Dedifferentiated amniotic fluid mesenchymal stem cell (primary cell): ENCODE measurements at regions not wholly inside any gene's neighbourhood (a gene's known extent, or its start where the extent isn't known, plus 50 kb on each side); places are given as distances from the start of the nearest gene placed in this dataset.
A peak's percentile ranks its signal among the peaks of the same experiment; 100 is the strongest.

Experiments
- DNase-seq: peaks from one replicate; pipeline ENCODE4 v3.0.0-alpha.2; 2016; ENCODE audit errors: extremely low spot score

GRCh38 chr3:124491875-124492274 is 238.4 kb upstream of the UMPS start:
- no peak for DNase-seq

DNA sequence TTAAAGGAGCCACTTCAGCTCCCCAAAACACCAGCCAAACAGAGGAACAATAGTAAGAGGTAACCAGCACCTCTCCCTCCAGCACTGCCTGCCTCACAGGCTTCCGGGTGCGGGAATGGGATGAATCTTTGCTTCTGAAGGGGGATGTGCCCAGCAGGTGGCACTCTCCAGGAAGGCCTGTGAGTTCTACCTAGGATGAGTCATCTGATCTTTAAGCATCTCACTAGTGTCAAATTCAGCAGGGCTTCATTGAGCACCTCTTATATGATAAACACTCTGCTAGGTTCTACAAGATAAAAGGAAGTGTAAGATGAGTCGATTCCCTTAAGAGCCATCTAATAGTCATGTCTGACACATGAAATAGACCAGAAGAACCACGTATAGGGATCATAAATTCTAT is 237.4 kb upstream of the UMPS start:
- no peak for DNase-seq

DNA sequence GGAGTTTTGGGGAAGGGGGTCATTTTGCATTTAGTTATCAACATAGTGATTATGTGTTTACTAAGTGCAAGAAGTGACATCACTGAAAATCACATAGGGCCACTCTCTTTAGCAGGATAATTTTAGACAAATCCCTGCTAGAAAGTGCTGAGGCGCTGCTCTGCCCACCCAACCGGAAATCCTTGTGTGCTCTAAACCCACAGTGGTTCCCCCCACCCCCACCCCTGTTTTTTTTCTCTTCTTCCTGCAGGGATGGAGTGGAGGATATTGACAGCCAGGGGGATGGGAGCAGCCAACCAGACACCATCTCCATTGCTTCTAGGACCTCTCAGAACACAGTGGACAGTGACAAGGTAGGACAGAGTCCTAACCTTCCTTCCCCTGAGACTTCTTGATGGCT is 234.2 kb upstream of the UMPS start:
- DNase-seq: no peak

- DNase-seq: no peak
Measured at GRCh38 chr3:124497487-124497886, 232.8 kb upstream of the UMPS start.

GRCh38 chr3:124498891-124499290 is 231.4 kb upstream of the UMPS start:
- DNase-seq: no peak

DNA sequence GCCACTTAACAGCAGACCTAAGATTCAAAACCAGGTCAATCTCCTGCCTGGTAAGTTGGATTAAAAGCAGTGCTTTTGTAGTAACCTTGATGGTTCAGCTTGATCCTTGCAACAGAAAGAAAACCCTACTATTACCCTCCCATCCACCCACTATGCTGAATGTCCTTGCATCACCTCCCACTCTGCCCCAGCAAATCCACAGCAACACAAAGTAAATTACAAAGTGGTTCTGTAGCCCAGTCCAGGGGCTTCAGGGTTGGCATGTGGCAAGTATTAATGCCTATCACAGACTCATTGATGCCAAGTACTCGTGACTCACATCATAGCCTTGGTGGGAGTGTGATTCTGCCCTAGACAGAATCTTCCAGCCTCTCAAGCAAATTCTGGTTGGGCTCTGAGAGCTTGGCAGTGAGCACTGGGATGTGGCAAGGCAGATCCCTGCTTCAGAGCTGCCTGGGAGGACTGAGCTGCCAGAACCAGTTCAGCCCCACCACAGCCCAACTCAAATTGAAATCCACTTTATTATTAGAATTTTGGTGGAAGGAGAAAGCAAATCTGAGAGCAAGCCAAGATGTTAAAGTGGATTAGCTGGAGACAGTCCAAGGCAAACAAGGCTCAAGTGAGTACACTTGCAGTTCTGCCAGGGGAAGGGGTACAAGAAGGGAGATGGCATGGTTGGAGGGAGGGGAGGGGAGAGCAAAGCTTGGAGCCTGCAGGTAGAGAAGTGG is 225.8 kb upstream of the UMPS start:
- peak; percentile 67 for DNase-seq

DNA sequence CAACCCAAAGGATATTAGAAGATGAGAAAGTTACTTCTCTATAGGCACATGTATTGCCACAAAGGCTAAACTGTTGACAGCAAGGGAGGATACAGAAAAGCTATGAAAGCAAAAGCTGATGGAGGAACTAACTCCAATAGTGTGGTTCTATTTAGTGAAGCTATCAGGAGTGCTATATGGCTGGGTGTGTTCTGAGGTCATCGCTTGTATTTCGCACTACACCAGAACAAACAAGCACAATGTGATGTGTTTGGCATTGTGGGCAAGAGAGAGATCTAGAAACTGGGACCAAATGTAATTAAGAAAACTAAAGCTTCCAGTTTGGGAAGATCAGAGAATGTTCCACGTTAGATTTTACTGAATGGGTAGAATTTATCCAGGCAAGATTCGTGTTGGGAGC is 220.4 kb upstream of the UMPS start:
- DNase-seq: no peak

DNA sequence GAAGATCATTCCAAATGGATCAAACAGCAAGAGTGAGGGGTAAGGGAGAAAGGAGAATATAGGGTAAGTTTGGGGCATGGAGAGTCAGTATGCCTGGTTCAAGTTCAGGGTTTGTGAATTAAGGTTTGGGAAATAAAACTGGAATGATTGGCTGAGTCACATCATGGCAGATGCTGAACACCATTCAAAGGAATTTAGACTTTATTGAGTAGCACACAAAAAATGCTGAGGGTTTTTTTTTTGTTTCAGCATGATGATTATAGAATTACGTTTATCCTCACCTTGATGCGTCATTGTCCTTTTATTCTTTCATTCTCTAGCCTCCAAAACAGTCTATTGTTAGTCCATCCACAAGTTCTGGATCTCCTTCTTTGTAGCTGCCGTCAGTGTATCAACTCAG is 220.0 kb upstream of the UMPS start:
- peak; percentile 46 for DNase-seq

DNA sequence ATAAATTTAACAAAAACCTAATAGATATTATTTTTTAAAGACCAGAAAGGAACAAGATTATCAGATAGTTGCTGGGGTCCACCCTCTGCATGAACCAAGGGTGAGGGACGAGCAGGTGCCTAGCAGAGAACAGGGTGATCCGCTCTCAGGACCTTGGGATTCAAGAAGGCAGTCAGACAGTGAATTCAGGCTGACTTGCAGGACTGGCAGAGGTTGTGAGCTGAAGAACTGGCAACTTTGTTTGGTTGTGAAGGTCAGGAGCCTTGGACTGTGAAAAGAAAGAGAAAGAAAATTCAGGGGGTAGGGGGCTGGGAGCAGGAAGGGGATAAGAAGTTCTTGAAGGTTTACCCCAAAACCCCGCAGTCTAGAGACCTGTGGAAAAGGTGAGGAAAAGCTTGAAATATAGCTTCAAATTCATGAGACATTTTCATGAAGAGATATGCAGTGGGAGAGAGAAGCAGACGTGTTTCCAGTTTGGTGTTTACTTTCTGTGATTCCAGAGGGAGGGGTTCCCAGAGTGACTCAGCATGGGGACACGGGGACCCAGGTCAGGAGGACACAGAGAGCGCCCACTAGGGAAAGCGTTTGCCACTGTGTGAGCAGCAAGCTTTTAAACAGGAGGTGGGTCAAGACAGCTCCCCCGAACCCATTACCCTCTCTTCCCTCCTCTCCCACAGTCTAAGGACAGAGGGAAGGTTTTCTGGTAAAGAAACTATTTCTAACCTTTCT is 217.2 kb upstream of the UMPS start:
- no peak for DNase-seq

GRCh38 chr3:124513610-124513997 is 216.6 kb upstream of the UMPS start:
- DNase-seq: no peak

GRCh38 chr3:124514683-124515082 is 215.6 kb upstream of the UMPS start:
- DNase-seq: no peak

- DNase-seq: no peak
Measured at GRCh38 chr3:124516333-124516732, 213.9 kb upstream of the UMPS start.

DNA sequence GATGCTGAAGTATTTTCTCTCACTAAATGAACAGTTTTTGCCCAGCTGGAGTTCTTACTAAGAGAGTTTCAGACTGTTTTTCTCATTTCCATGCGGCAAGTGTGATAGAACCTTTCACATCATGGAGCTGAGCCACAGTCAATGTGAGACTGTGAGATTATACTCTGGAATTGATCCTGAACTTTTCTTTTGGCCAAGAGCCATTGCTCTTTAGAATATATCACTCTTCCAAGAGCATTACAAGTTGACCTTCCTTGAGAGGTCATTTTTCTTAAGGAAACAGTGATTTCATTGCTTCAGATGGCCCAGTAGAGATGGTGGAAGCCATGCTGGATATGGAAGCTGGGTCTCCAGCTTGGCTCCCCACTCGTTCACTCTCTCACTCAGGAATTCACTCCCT is 212.9 kb upstream of the UMPS start:
- DNase-seq: no peak

DNA sequence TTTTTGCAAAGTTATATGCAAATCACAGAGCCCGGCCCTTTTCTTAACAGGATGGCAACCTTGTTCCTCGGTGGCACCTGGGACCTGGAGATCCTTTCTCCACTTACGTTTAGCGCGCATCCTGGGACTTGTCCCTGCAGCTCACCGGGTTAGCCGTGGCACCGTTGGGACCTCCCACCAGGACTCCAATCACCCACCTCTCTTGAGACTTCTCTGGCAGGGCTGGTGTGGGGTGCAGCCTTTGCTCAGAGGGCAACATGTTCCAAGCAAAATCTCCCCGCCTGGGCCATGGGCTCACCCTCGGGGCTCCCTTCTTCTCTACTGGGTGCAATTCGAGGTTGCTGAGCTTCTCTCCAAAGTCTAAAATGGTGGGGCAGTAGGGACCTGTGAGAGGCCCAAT is 211.9 kb upstream of the UMPS start:
- no peak for DNase-seq

- no peak for DNase-seq
Measured at GRCh38 chr3:124519591-124520194, 210.6 kb upstream of the UMPS start.

DNA sequence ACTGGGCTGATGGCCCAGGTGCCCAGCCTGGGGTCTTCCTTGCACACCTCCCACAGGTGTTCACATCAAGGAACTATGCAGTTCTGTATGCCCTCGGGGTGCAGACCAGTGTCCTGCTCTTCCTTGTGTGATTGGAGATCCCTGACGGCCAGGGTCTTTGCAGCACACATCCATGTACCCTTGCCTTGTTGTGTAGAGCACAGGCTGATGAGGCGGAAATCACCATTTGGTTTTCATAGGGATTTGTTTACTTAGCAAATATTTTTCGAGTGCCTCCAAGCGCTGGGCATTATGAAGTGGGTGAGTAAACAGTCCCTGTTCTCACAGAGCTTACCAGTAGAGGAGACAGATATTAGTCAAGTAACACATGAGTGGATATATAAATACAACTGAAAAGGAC is 209.3 kb upstream of the UMPS start:
- DNase-seq: no peak

GRCh38 chr3:124522082-124522625 is 208.1 kb upstream of the UMPS start:
- no peak for DNase-seq

DNA sequence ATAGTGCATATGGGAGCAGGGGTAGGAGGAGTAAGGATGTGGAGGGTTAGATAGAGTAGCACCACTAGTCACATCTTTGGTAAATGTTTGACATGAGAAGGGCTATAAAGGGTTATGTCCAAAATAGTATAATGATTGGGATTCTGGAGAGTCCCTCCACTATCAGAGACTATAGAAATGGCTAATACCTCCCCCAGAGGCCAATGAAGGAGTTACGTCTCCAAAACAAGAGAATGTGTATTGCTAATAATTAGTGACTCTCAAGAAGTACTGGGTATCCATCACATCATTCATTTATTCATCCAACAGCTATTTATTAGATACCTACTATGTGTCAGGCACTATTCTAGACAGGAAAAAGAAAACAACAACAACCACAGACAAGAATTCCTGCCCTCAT is 203.7 kb upstream of the UMPS start:
- DNase-seq: no peak

- no peak for DNase-seq
Measured at GRCh38 chr3:124529826-124530571, 200.3 kb upstream of the UMPS start.

- no peak for DNase-seq
Measured at GRCh38 chr3:124530916-124531315, 199.3 kb upstream of the UMPS start.

DNA sequence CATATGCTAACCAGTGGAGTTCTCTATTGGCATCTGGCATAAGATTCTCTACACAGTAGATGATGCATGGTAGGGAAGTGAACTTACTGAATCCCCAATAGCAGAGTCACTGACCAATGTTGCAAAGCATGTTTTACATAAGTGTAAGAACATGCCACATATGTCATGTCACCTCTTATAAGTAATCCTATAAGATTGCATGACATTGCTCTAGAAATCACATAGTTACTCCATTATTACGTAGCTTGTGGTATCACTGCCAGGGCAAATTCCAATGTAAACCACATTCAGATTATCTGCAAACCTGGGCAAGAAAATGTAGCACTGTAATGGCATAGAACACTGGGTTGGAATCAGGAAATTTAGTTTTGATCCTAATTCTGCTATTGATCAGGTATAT is 198.2 kb upstream of the UMPS start:
- peak; percentile 37 for DNase-seq

DNA sequence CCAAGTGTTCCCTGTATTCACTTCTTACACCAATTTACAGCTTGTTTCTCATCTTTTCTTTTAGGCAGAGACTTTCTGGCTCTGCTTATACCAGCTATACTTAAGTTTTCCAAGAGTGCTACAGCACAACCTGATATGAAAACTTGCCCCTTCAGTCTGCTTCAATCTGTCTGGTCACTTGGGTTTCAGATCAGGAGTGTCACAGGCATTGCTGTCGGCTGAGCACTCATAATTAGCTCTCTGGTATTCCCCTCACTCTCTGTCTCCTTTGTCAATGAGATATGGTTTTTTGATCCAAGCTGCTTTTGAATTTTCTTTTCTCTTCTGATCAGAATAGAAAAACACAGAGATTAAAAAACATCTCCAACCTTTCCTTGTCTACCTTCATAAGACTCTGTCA is 194.9 kb upstream of the UMPS start:
- DNase-seq: no peak
